Mesendoderm (in vitro differentiated cells): ENCODE measurements at regions not wholly inside any gene's neighbourhood (a gene's known extent, or its start where the extent isn't known, plus 50 kb on each side); places are given as distances from the start of the nearest gene placed in this dataset. TPM values are rescaled to one million over a fixed set of nuclear protein-coding genes. Genes with fewer than 3 reads are reported as not detected.
"Not testable (repeated sequence)": the region's sequence is repeated elsewhere in the genome, so short reads cannot be mapped to it uniquely, and the experiment has no call there.

Experiments
- DNase-seq: peaks from one replicate; pipeline ENCODE4 v3.0.0; 2013
- H2AK5ac ChIP-seq: 2 replicates; pipeline ENCODE4 v1.6.1; 2013; ENCODE audit warnings: low read length, inconsistent platforms
- H2BK120ac ChIP-seq: 2 replicates; pipeline ENCODE4 v1.6.1; 2013; ENCODE audit warnings: low read depth, mild to moderate bottlenecking, low read length, moderate library complexity, mixed read lengths
- H2BK15ac ChIP-seq: replicated peaks from 2 replicates; pipeline ENCODE4 v1.6.1; 2013; ENCODE audit warnings: low read depth, mild to moderate bottlenecking, moderate library complexity
- H2BK5ac ChIP-seq: 2 replicates; pipeline ENCODE4 v1.6.1; 2013; ENCODE audit warnings: low read length, inconsistent platforms
- H3K18ac ChIP-seq: 2 replicates; pipeline ENCODE4 v1.6.1; 2013; ENCODE audit warnings: mild to moderate bottlenecking, low read length, mixed read lengths
- H3K23ac ChIP-seq: one replicate; pipeline ENCODE4 v1.6.1; 2013; ENCODE audit warnings: low read length
- H3K27ac ChIP-seq: 2 replicates; pipeline ENCODE4 v1.5.1; 2013; ENCODE audit warnings: low read depth, mild to moderate bottlenecking, inconsistent platforms, low read length, moderate library complexity
- H3K27me3 ChIP-seq: 2 replicates; pipeline ENCODE4 v1.6.1; 2013; ENCODE audit warnings: low read length, control low read depth, mild to moderate bottlenecking, inconsistent platforms; ENCODE audit not compliant: insufficient read depth, poor library complexity
- H3K36me3 ChIP-seq: 2 replicates; pipeline ENCODE4 v1.6.1; 2013; ENCODE audit warnings: low read length, inconsistent platforms; ENCODE audit not compliant: control insufficient read depth, insufficient read depth
- H3K4ac ChIP-seq: one replicate; pipeline ENCODE4 v1.6.1; 2013; ENCODE audit warnings: low read depth, mild to moderate bottlenecking, low read length, moderate library complexity
- H3K4me1 ChIP-seq: 2 replicates; pipeline ENCODE4 v1.6.1; 2013; ENCODE audit warnings: low read depth, low read length, inconsistent platforms; ENCODE audit not compliant: control insufficient read depth
- H3K4me2 ChIP-seq: 2 replicates; pipeline ENCODE4 v1.6.1; 2013; ENCODE audit warnings: low read length
- H3K4me3 ChIP-seq: 2 replicates; pipeline ENCODE4 v1.5.1; 2013; ENCODE audit warnings: mild to moderate bottlenecking, low read length
- H3K56ac ChIP-seq: one replicate; pipeline ENCODE4 v1.6.1; 2013; ENCODE audit warnings: low read length
- H3K79me1 ChIP-seq: 2 replicates; pipeline ENCODE4 v1.6.1; 2013; ENCODE audit warnings: low read length, inconsistent platforms
- H3K79me2 ChIP-seq: 2 replicates; pipeline ENCODE4 v1.6.1; 2013; ENCODE audit warnings: mild to moderate bottlenecking, low read length; ENCODE audit not compliant: control insufficient read depth, insufficient read depth
- H3K9ac ChIP-seq: 2 replicates; pipeline ENCODE4 v1.6.1; 2013; ENCODE audit warnings: low read length, inconsistent platforms
- H4K5ac ChIP-seq: one replicate; pipeline ENCODE4 v1.6.1; 2013; ENCODE audit warnings: low read length
- H4K8ac ChIP-seq: one replicate; pipeline ENCODE4 v1.6.1; 2013; ENCODE audit warnings: low read depth, mild to moderate bottlenecking, control low read depth, low read length, moderate library complexity
- WGBS: extraction: QIAGEN DNeasy Blood & Tissue Kit; methylation state at CpG from one replicate; pipeline ENCODE4 v1.1.7; 2013; ENCODE audit warnings: low lambda C conversion rate, missing lambda C conversion rate; ENCODE audit not compliant: insufficient coverage; ENCODE audit errors: extremely low coverage; 5-methylcytosine and 5-hydroxymethylcytosine counted together
- small RNA-seq: library from polyadenylated mRNA; stranded (forward); fragments of <200 nt; extraction: miRNeasy Mini kit (QIAGEN cat#:217004); gene quantifications from one replicate; pipeline ENCODE3, GENCODE V24; 2013; ENCODE audit not compliant: insufficient read depth

DNA sequence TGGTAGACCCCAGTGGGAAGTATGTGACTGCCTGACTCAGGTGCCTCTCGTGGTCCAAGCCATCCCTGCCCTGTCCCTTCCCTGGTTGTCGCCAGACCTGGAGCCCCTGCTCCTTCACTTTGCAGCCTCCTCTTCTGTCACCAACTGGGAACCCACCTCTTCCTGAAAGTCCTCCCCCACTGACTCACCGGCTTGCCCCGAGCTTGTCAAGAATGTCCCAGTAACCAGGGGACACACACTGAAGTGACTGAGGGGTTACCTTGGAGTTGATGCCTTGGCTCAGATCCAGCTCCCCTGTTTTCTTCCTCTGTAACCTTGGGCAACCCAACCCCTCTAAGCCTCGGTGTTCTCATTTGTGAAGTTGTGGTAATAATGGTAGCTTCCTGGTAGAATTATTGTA lies 155.4 kb downstream of the OR4F15 start:
- not testable (repeated sequence) for H4K5ac ChIP-seq, H3K4me3 ChIP-seq, H3K79me2 ChIP-seq, H3K4ac ChIP-seq, DNase-seq, H3K18ac ChIP-seq, H3K23ac ChIP-seq, H3K9ac ChIP-seq, H3K4me1 ChIP-seq, H2BK120ac ChIP-seq, H4K8ac ChIP-seq, H3K56ac ChIP-seq, H2BK5ac ChIP-seq, H3K27me3 ChIP-seq, H3K4me2 ChIP-seq, H2AK5ac ChIP-seq, H2BK15ac ChIP-seq, H3K79me1 ChIP-seq, H3K27ac ChIP-seq, H3K36me3 ChIP-seq
- WGBS, result no CpG with 5 or more reads among the region's 5 CpGs

DNA sequence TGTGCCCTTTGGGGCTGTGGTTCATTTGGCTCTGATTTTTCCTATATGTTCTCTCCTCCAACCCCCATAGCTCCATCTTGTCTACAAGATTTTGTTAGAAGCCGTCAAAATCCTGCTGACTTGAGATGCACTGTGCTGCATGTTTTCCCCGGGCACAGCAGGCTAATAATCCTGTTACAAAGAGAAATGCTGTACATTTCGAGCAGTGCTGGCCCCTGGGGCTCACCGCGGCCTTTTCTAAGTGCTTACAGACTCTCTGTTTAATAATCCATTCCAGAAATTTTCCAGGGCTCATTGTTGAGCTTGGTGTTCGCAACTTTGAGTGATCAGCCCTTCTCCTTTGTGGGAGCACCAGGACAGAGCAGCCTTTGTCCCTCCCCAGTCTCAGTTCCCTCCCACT lies 158.6 kb downstream of the OR4F15 start:
- not testable (repeated sequence) for H3K79me2 ChIP-seq, H3K4ac ChIP-seq, H2BK120ac ChIP-seq, H3K36me3 ChIP-seq, H3K79me1 ChIP-seq, H2BK5ac ChIP-seq, H4K8ac ChIP-seq, H3K9ac ChIP-seq, H3K4me3 ChIP-seq, H2BK15ac ChIP-seq, H2AK5ac ChIP-seq, H3K4me2 ChIP-seq, H3K27ac ChIP-seq, H4K5ac ChIP-seq, H3K4me1 ChIP-seq, H3K56ac ChIP-seq, H3K27me3 ChIP-seq, H3K23ac ChIP-seq, DNase-seq, H3K18ac ChIP-seq
- no CpG with 5 or more reads among the region's 6 CpGs for WGBS

DNA sequence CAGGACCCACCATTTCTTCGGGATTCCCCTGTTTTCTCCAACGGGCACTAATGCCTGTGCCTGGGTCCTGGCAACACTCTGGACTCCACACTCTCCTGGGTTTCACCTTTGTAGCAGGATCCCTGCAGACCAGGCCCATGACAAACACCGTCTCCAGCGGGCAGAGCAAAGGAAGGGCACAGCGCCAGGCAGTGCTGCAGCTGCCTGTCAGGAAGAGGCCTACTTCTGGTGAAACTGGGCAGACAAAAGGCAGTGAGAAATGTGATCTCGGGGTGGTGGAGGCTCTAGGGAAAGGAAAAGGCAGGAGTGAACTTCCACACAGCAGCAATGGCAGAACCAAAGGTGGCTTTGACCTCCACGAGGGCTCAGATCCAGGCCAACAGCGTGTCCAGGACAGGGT lies 165.3 kb downstream of the OR4F15 start:
- not testable (repeated sequence) for H3K56ac ChIP-seq, DNase-seq, H3K4me3 ChIP-seq, H3K36me3 ChIP-seq, H3K4me2 ChIP-seq, H3K18ac ChIP-seq, H3K9ac ChIP-seq, H2BK15ac ChIP-seq, H3K27me3 ChIP-seq, H3K4ac ChIP-seq, H3K79me1 ChIP-seq, H3K4me1 ChIP-seq, H2BK5ac ChIP-seq, H4K8ac ChIP-seq, H3K23ac ChIP-seq, H3K79me2 ChIP-seq, H3K27ac ChIP-seq, H2BK120ac ChIP-seq, H2AK5ac ChIP-seq, H4K5ac ChIP-seq
- WGBS, result no CpG with 5 or more reads among the region's 8 CpGs

DNA sequence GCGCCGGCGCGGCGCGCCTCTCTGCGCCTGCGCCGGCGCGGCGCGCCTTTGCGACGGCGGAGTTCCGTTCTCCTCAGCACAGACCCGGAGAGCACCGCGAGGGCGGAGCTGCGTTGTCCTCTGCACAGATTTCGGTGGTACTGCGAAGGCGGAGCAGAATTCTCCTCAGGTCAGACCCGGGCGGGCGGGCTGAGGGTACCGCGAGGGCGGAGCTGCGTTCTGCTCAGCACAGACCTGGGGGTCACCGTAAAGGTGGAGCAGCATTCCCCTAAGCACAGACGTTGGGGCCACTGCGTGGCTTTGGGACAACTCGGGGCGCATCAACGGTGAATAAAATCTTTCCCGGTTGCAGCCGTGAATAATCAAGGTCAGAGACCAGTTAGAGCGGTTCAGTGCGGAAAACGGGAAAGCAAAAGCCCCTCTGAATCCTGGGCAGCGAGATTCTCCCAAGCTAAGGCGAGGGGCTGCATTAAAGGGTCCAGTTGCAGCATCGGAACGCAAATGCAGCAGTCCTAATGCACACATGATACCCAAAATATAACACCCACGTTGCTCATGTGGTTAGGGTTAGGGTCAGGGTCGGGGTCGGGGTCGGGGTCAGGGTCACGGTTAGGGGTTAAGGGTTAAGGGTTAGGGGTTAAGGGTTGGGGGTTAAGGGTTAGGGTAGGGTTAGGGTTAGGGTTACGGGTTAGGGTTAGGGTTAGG lies 168.4 kb downstream of the OR4F15 start:
- H2BK5ac ChIP-seq, H3K4me3 ChIP-seq, H2BK120ac ChIP-seq, H2AK5ac ChIP-seq, H4K8ac ChIP-seq, H3K27ac ChIP-seq, H3K4ac ChIP-seq, DNase-seq, H2BK15ac ChIP-seq, H3K79me1 ChIP-seq, H3K79me2 ChIP-seq, H3K36me3 ChIP-seq, H3K27me3 ChIP-seq, H3K4me1 ChIP-seq, H4K5ac ChIP-seq, H3K23ac ChIP-seq, H3K9ac ChIP-seq, H3K56ac ChIP-seq, H3K4me2 ChIP-seq, H3K18ac ChIP-seq: not testable (repeated sequence)
- WGBS, result no CpG with 5 or more reads among the region's 53 CpGs

Small RNA genes in the stretch of these regions (small RNA-seq; reads per million reads assigned to genes)
- gene AC140725.2 (not detected), gene MIR6859-3 (not detected)
